HG02943 (cell line): ENCODE measurements at regions not wholly inside any gene's neighbourhood (a gene's known extent, or its start where the extent isn't known, plus 50 kb on each side); places are given as distances from the start of the nearest gene placed in this dataset.
"Not testable (repeated sequence)": the region's sequence is repeated elsewhere in the genome, so short reads cannot be mapped to it uniquely, and the experiment has no call there.

Source experiments
- ATAC-seq: cut with Tn5 transposase; IDR thresholded peaks from one replicate; pipeline ENCODE4 v1.9.1; 2021; ENCODE audit warnings: mild to moderate bottlenecking, low read depth, moderate library complexity; ENCODE audit not compliant: unreplicated experiment

DNA sequence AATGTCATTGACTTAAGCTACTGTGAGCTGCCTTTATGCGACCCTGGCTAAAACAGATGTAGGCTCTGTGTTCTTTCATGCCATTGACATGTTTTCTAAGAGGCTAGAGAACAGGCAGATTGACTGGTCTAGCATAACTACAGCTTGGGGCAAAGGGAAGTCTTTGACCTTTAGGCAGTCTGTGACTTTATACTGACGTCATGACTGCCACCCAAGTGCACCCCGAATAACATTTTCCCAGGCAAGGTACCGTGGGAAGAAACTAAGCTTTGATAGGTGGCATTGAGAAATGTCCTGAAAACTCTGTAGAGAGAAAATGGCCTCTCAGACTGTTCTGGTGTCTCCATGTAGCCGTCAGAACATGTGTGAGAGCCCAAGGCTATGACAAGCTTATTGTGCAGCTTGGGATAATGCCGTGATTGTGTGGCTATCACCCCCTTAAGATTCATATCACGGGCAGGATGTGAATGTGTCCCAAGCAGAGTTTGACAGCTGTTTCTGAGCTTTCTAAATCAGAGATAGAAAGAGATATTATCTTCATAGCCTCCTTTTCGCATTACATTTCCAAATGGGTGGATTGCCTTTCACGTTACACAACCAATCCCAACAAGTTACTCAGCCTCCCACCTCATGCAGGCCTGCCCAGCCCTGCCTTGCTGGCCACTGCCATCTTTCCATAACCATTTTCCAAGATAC lies 672.2 kb upstream of the ACVR2A start:
- ATAC-seq = no peak

DNA sequence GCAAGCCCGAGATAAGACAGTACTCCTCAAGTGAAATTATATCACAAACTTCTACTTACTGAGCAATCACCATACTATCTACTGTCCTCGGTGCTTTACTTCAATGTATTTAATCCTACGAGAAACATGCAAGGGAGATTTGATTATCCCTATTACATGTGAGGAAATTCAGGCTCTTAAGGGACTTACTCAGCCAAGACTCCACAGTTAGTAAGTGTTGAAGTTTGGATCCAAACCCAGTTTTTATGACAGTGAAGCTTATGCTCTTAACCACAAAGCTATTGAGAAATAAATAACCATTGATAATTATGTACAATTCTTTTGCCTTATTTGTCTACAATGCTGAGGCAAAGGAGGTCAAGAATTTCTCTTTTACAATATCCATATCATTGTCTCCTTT lies 672.9 kb upstream of the ACVR2A start:
- ATAC-seq = no peak

DNA sequence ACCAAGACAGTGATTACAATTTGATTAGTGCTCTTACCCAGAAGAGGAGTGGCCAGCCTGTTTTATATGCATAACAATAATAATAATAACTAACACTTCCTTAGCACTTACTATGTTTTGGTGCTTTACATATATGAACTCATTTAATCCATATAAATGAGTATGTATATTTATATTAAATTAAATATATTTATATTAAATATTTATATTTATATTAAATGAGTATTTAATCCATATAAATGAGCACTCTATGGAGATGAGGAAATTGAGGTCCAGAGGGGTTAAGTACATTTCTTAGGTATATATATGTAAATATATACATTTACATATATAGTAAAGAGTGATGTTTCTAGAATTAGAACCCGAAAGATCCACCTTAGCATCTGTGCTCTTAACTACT lies 673.9 kb upstream of the ACVR2A start:
- ATAC-seq = no peak

- no peak for ATAC-seq
These were observed 679.0 kb upstream of the ACVR2A start for GRCh38 chr2:147165697-147166382.

DNA sequence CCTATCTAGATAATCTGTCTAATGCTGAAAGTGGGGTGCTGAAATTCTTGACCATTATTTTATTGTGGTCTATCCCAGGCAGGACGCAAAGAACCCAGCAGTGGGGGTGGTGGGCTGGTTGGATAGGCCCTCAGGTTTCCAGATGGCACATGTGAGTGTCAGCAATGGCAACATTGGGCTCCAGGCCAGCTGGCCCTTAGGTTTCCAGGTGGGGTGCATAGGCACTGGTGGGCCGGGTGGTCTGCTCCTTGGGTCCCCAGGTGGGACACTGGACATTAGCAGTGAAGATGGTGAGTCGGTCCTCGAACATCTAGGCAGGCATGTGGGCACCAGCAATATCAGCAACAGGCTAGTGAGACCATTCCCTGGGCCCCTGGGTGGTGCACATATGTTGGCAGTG lies 680.3 kb upstream of the ACVR2A start:
- no peak for ATAC-seq

GRCh38 chr2:147161746-147162145 lies 683.1 kb upstream of the ACVR2A start:
- ATAC-seq = no peak

DNA sequence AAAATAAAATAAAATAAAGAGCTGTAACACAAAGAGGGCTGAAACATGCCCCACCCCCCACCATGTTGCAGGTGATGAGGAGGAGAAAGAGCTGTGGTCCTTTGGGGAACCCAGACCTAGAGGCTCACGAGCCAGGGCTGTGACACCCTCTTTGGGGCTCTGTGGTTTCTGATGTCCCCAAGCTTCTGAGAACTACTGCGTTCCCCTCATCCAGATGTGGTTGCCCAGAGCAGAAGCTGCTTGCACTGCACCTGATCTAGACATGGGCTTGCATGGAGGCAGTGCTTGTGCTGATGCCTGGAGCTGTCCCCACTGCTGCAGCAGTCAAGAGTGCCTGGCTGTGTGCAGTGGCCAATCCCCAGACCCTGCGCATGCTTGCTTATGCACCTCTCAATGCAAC lies 687.9 kb upstream of the ACVR2A start:
- no peak for ATAC-seq

DNA sequence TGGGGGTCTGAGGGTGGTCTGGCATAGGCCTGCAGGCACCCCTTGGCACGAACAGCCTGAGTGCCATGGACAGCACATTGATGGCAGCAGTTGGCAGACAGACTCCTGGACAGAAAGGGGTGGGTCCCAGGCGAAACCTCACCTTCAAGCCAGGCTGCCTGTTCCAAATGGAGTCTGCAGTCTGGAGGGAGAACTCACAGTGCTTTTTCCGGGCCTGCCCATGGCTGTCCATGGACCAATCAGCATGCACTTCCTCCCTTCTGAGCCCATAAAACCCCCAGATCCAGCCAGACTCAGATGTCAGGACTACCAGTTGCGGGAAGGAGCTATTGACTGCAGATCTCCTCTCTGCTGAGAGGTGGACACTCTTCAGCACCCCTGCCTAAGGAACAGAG lies 694.6 kb upstream of the ACVR2A start:
- ATAC-seq = no peak

DNA sequence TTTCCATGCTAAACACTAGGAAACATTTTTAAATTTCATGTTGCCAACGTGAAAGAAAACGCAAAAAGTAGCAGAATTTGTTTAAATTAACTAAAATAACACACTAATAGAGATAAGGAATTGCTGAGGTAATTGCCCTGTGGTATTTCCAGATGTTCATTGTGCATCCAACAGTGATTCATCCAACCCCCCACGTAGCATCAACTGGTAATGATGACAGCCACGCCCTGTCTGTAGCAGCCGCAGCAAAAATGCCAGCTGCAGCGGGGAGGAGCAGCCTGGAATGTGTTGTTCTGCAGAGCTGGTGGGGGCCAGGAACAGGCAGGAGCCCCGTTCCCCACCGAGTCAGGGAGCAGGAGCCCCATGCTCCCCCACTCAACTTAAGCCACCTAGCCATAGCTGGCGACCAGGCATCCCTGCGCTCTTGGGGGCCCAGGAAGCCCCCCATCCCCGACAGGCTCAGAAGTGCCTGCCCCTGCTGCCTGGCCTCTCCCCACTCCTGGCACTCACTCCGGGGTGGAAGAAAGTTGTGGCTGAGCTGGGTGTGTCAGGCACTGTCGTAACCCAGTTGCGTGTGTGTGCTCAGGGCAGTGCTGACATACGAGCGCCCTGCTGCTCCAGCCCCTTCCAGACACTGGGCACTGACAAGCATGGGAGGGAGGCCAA lies 695.1 kb upstream of the ACVR2A start:
- no peak for ATAC-seq

- no peak for ATAC-seq
These were observed 697.0 kb upstream of the ACVR2A start for GRCh38 chr2:147147802-147148201.

- ATAC-seq = no peak
These were observed 702.9 kb upstream of the ACVR2A start for GRCh38 chr2:147141930-147142329.

DNA sequence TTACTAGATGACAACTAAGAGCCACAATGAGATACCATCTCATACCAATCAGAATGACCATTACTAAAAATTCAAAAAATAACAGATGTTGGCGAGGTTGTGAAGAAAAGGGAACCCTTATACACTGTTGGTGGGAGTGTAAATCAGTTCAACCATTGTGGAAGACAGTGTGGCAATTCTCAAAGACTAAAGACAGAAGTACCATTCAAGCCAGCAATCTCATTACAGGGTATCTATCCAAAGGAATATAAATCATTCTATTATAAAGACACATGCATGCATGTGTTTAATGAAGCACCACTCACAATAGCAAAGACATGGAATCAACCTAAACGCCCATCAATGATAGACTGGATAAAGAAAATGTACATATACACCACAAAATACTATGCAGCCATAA lies 705.1 kb upstream of the ACVR2A start:
- ATAC-seq = not testable (repeated sequence)

DNA sequence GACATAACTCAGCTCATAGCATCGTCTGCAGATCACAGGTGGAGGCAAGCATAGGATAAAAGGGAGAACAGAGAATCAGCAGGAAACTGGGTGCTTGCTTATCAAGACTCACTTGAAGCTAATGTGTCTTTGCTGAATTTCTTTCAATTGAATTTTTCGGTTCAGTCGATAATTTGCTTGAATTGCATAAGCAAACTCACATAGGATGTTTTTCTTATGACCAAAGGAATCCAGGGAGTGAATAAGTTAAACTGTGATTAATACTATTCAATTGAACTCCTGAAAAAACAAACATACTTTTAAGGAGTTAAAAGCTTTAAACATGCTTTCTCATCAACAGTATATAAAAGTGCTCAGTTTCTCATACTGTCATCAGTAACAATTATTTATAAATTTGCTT lies 707.1 kb upstream of the ACVR2A start:
- no peak for ATAC-seq

DNA sequence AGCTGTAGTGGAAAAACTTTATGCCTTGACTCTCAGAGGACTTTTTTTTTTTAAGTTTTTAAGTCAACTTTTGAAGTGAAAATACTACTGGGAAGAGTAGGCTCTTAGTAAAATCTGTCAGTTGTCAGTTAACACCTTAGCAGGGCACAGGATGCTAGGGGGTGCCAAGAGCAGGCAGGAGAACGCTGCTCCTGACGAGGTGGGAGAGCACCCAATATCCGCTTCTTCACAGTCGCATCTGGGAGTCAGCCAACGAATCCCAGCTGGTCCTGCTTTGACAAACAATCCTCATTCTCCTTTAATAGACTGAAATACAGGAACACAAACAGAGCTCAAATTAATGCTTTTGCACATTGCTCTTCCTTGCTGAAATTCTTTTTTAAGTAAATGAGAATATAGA lies 709.5 kb upstream of the ACVR2A start:
- no peak for ATAC-seq

DNA sequence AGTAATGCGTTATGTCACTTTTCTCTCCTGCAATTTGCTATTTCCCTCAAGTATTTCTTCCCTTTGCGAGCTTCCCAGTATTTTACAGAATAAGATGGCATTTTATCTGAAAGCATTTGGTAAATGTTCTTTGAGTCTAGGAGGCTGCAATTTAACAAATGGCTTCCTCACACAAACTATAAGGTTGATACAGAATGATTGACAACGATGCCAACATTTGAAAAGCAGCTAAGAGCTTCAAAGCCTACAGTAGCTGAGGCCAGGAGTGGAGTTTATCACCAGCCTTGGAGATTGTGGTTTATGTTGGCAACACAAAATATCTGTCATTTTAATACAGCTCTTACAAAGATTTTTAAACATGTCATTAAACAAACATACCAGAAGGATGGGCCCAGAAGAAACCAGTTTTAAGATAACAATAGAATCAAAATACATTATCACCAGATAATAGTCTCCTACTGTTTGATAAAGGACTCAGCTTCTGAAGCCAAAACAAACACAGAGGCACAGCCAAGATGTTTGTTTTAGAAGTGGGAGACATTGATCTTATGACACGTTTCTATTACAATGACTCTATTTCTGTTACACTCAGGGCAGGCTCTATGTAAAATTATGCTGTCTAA lies 711.4 kb upstream of the ACVR2A start:
- no peak for ATAC-seq

- ATAC-seq = no peak
These were observed 719.7 kb upstream of the ACVR2A start for GRCh38 chr2:147125145-147125544.

DNA sequence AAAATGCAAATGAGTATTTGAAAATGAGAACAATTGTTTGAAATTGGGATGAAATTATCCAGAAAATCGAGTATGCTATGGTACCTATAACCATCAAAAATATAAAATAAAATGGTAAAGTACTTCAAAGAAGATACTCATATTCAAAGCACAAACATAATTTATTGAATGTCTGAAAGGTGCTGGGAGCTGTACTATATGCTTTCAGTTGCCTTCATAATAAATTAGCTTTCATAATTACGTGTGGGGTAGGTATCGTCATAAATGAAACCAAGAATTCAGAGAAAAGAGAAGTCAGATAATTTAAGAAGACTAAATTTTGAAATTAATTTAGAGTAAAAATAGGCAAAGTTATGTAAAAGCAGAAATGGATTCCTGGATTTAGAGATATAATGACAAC lies 721.9 kb upstream of the ACVR2A start:
- no peak for ATAC-seq

- no peak for ATAC-seq
These were observed 733.9 kb upstream of the ACVR2A start for GRCh38 chr2:147110962-147111361.

DNA sequence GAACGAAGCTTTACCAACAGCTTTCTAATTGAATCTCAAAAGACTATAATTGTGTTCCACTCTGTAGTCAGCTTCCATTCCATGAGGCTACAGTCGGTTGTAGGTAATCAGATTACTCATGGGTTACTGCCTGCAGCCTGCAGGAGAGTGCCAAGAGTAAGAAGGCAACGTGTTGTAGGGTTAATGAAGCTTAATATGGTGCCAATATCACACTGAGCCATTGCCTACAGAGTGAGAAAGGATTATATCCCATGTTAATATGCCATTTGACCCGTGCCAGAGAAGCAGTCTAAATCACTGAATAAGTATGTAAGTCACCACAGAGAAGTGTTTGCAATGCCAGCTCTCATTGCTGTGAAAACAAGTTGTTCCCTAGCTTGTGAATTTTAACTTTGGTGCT lies 734.5 kb upstream of the ACVR2A start:
- no peak for ATAC-seq

- ATAC-seq = no peak
These were observed 735.5 kb upstream of the ACVR2A start for GRCh38 chr2:147109291-147109690.

- no peak for ATAC-seq
These were observed 736.3 kb upstream of the ACVR2A start for GRCh38 chr2:147108548-147108947.
